SH-SY5Y (cell line): ENCODE measurements at regions not wholly inside any gene's neighbourhood (a gene's known extent, or its start where the extent isn't known, plus 50 kb on each side); places are given as distances from the start of the nearest gene placed in this dataset.

Experiments used
- GATA2 ChIP-seq: IDR thresholded peaks from 2 replicates; pipeline ENCODE4 v1.6.1; 2011; ENCODE audit warnings: mild to moderate bottlenecking, low read depth, low read length
- GATA3 ChIP-seq: IDR thresholded peaks from 2 replicates; pipeline ENCODE4 v1.6.1; 2011; ENCODE audit warnings: low read depth, mild to moderate bottlenecking, low read length, moderate library complexity

DNA sequence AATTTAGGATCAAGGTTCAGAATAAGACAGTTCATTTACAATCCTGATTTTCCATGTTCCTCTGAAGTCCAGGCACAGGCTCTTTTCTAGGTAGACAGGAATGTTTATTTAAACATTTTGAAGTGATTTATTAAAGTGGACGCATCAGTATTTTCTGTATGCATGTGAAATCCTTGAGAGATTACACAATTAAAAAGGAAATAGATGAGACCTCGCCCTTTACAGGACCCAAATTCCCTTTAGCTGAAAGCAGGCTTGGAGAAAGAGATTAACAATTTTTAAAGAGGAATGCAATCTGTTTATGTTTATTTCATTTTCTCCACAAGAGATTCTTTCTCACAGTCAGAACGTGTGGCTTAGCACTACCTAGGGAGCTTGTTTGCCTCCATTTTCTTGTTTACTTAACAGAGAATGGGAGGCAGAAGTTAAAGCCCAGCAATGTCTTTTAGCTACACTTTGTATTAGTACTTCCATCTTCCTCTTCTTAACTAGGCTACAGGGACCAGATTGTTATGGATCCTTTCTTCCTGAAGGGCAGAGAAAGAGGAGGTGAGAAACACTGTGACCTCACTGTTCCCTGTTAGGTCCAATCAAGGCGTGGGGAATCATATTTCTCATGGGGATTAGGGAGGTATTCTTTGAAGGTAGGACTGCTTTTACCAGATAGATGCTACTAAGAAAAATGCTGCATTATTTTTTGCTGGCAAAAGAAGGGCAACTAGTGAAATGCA, 416.0 kb downstream of the SH3GL2 start:
- TF ChIP-seq GATA3, result no peak
- no peak for TF ChIP-seq GATA2
